ENCODE measurements at regions not wholly inside any gene's neighbourhood (a gene's known extent, or its start where the extent isn't known, plus 50 kb on each side); places are given as distances from the start of the nearest gene placed in this dataset.
A peak's percentile ranks its signal among the peaks of the same experiment; 100 is the strongest.
"Not testable (repeated sequence)": the region's sequence is repeated elsewhere in the genome, so short reads cannot be mapped to it uniquely, and the experiment has no call there.

DNA sequence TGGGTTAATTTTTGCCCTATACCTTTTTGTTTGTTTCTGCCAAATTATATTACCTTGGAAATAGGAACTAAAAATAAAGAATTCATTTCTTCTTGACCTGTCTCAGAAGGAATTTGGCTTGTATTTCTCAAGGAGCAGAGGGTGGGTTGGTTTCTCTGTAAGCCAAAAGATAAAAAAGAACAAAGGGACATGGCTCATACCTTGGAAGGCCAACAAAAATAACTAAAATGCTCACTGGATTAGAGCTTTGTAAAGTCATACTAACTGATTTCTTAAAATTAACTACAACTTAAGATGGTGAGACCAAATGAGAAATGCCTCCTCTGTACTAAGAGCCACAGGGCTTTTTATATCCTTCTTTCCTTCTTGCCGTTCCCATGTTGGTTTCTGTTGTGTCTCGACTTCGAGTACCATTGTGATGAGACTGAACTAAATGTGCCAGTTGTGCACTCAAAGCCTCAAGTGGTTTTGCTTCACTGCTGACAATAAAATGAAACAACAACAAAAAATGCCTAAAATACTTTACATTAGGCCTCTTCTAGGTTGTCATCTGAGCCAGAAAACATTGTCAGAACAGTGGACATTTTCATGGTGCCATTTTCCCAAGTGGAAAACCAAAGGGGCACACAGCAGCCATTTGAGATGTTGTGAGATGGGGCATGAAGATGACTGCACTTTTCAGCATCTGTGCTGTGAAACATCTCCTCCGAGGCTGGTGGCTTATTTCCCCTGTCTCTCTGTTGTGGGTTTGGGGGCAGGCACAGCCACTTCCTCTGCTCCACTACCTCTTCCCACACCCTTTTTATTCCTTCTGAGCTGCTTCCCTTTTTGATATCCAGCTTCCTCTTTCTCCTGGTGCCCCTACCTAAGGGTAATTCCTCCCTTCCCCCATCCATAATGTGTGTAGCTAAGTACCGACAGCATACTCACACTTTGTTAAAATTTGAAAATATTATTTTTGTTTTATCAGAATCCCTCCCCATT, 51.8 kb upstream of the AGR3 start:
- DNase-seq = peak; percentile 94

DNA sequence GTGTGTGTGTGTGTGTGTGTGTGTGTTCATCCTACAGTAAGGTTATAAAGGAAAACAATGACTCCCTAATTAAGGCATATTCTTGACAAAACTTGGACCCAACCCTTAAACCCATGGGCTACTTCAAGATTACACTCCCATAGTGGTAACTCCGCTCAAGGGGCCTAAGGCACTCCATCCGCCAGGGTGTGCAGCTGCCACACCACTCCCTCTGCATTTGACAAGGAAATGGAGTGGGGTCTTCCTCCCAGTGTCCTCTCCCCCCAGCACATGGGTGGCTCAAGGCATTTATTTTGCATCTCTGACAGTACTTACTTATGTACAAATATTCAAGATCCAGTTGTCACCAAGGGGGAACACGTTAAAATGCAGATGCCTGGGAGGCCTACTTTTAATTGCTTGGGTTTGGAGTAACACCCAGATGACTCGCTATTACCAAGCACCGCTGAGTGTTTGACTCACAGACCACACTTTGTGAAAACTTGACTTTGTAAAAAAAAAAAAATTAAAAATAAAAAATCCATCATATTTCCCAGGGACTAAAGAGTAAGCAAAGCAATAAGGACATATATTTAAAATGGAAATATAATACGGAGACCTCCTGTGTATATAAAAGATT, 53.0 kb upstream of the AGR3 start:
- no peak for DNase-seq

DNA sequence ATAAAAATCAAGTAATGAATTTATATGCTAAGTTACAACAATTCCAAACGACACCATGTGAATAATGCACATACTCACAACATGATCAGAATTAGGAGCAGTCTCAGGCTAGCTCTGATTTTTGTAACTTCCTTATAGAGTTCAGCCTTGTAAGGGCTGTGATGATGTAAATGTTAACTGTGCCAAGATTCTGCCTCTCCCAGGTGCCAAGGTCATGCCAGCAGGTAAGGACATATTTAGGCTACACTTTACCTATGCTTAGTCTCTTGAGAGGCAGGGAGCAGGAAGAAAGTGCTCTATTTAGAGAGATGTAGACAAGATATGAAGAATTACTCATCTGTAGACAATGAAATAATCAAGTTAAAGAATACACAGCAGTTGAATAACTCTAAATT, 53.6 kb upstream of the AGR3 start:
- no peak for DNase-seq

DNA sequence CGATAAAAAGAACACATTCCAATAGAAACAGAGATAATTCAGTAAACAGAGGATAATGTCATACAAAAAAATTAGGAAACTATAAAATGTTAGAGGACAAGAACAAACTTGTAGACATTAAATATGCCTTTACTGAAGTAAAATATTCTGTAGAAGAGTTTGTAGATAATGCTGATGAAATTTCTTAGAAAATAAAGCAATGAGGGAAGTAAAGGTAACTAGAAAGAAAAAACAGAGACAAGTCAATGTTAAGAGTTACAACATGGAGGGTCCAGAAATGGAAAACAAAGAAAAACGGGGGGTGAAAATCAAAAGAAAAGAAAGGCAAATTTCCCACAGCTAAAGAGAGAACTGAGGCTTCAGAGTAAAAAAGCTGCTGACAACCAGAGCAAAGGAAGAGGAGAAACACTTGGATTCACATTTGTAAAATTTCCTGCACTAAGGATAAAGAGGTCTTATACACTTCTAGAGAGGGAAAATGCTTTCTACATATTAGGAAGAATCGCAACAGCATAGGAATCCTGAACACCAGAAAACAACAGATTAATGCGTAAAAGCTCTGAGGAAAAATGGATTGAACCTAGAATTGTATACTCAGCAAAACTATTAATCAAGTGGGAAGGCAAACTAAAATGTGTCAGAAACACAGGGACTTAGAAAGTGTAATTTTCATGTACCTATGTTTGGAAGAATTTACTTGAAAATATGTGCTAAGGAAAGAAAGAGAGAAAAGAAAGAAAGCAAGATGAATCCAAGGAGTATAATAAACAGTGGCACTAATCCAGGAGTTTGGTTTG, 55.0 kb upstream of the AGR3 start:
- DNase-seq = no peak

DNA sequence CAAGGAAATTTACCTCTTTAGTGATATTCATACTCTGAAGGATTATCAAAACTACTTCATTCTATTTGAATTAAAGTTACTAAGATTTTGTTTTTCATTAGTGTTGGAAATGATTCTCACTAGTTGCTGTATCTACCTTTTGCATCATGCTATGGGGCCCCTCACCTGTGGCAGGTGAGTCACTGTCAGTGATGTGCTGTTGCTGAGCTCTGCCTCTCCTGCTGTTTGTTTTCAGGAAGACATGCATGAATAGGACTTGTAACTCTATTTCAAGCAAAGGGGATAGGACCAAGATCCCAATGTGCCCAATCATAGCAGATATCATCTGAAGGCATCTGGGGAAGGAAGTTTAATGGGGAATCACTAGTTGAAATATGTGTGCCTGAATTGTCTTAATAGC, 57.4 kb upstream of the AGR3 start:
- DNase-seq = no peak

DNA sequence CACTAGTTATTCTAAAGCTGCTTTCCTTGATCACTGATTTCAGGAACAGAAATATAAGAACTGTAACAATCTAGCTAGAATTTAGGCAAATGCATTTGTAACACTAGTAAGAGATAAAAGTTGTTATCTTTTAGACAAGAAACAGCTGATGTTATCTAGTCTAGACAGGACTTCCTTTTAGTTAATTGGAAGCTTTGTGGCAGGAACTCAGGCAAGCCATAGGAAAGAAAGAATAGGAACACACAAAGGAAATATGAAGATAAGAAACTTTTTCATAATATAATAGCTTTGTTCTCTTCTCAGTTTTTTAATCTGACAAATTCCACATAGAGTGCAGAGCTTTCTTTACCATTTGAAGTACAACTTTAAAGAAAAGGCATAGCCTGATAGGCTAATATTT, 59.0 kb upstream of the AGR3 start:
- no peak for DNase-seq

DNA sequence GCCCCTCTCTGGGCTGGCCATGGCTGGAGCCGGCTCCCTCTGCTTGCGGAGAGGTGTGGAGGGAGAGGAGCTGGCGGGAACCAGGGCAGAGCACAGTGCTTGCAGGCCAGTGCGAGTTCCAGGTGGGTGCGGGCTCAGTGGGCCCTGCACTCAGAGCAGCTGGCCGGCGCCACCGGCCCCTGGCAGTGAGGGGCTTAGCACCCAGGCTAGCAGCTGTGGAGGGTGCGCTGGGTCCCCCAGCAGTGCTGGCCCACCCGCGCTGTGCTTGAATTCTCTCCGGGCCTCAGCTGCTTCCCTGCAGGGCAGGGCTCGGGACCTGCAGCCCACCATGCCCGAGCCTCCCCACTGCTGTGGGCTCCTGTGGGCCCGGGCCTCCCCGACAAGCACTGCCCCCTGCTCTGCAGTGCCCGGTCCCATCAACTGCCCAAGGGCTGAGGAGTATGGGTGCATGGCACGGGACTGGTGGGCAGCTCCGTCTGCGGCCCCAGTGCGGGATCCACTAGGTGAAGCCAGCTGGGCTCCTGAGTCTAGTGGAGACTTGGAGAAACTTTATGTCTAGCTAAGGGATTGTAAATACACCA, 61.2 kb upstream of the AGR3 start:
- DNase-seq = no peak

DNA sequence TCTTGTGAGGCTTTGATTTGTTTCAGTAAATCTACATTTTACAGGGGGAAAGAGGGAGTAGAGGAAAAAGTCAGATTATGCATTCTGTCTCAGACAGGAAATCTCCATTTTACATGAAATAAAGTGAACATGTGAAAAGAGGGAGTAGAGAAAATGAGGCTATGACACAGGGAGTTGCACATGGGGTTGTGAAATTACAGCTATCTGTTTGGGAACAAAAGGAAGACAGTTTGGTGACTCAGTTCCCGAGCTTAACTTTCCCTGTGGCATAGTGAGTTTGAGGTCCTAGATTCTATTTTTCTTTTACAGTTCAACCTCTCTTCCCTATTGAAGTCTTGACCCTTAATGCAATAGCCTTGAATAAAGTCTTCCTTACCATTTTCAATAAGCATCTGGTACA, 63.2 kb upstream of the AGR3 start:
- DNase-seq = no peak

DNA sequence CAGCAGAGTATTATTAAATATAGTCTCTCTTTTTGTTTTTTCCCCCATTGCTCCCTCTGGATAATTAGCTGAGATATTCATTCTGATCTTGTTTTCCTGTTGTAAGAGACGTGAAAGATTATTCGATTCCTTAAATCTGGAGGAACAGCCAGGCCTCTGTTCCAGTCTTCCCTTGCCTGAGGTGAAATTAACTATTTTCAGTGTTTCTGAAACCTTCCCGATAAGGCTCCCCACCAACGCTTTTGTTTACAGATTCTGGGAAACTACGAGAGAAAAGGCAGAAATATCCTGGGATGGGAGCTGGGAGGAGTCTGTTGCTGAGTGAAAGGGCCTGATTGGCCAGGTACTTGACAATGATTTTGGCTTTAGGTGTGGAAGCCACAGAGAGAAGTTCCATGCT, 63.6 kb upstream of the AGR3 start:
- DNase-seq = no peak

DNA sequence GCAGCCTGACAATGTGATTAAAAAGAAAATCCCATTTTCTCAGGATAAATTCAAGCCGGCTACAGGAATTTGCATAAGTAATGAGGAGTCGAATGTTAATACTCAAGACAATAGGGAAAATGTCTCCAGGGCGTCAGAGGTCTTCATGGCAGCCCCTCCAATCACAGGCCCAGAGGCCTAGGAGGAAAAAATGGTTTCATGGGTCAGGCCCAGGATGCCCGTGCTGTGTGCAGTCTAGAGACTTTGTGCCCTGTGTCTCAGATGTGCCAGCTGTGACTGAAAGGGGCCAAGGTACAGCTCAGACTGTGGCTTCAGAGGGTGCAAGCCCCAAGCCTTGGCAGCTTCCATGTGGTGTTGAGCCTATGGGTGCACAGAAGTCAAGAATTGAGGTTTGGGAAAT, 66.3 kb upstream of the AGR3 start:
- not testable (repeated sequence) for DNase-seq

DNA sequence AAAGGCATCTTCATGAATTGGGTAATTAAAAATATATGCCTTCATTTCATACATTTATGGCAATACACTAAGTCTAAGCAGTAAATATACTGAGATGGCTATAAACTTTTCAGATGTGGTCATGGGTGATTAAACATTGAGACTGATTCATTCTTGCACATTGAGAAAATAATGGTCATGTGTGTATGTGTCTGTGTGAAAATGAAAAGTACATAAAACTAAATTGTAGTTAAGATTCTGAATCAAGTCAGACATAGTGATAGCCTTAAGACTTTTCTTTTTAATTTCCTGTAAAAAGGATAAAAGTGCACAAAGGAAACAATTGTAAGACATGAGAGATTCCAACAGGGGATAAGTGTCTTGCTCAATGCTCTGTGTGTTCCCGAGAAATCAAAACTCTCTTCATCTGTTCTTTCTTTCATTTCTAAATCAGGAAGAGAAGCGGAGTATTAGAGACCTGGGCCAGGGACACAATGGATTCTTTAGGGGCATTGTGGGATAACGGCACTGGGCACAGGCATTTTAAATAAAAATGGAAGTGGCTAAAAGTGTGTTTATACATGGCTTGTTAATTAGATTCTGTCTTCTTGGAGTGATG, 69.8 kb upstream of the AGR3 start:
- no peak for DNase-seq

DNA sequence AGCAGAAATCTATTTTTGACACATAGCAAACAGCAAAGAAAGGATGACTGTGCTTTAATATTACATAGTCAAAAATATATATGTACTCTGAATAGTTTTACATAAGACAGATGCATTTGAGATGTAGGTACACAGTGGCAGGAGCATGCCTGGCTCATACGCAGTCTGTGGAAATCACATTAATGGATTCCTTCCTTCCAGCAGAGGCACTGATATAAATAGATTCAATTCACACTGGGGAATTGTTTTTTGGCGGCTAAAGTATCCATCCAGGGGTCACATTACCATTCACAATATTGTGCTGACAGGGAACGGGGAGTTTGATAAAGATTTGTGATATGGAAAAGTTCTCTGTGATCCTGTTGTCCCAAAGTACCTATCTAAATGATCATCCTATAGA, 72.5 kb upstream of the AGR3 start:
- DNase-seq = no peak

DNA sequence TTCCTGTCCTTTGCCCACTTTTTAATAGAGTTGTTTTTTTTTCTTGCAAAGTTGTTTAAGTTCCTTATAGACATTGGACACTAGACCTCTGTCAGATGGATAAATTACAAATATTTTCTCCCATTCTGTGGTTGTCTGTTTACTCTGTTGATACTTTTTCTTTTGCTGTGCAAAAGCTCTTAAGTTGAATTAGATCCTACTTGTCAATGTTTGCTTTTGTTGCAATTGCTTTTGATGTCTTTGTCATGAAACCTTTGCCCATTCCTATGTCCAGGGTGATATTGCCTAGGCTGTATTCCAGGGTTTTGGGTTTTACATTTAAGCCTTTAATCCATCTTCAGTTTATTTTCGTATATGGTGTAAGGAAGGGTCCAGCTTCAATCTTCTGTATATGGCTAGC, 76.9 kb upstream of the AGR3 start:
- DNase-seq = no peak

DNA sequence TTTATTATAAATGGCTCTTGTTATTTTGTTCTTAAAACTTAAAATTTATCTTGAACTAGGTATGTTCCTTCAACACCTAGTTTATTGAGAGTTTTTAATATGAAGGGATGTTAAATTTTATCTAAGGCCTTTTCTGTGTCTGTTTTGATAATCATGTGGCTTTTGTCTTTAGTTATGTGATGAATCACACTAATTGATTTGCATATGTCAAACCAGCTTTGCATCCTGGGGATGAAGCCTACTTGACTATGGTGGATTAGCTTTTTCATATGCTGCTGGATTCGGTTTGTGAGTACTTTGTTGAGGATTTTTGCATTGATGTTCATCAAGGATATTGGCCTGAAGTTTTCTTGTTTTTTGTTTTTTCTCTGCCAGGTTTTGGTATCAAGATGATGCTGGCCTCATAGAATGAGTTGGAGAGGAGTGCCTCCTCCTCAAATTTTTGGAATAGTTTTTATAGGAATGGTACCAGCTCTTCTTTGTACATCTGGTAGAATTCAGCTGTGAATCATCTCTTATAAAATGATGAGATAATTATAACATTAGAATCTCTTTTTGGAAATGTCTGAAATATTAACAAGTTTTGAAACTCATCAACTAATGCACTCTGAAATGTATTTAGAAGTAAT, 78.7 kb upstream of the AGR3 start:
- no peak for DNase-seq

DNA sequence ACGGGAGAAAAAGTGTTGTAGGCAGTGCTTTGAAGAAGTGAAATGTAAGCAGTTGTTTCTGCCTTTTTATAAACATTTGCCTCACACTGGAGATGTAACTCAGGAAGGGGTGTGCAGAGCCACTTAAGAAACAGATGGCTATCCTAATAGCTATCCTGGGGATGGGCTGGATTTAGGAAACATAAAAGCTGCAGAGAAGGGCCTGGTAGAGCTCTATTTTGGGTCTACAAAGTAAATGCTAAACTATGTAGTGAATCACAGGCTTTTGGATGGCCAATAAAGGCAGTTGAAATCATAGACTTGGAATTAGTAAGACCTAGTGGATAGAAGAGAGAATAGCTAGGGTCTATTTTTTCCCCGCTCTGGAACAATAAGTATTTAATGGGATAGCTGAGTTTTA, 79.9 kb upstream of the AGR3 start:
- no peak for DNase-seq

DNA sequence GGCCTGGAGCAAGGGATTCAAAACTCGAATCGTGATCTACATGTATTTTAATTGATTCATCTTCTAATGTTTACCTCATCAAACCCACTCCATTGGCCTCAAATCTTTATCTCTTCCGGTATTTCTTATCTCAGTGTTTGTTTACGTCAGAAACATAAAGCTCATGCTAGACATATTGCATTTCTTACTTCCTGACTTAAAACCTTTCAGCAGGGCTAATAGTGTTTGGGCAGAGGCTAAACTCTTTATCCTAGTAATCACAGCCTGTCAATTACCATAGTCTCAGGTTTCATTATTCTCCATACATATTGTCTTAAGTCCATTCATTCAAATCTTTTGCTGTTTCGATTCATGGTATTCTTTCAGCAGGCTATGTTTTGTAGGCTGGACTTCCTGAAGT, 81.3 kb upstream of the AGR3 start:
- DNase-seq = no peak

DNA sequence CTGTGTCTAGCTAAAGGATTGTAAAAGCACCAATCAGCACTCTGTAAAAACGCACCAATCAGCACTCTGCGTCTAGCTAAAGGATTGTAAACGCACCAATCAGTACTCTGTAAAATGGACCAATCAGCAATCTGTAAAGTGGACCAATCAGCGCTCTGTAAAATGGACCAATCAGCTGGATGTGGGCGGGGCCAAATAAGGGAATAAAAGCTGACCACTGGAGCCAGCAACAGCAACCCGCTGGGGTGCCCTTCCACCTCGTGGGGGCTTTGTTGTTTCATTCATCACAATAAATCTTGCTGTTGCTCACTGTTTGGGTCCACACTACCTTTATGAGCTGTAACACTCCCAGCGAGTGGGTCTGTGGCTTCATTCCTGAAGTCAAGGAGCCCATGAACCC, 83.9 kb upstream of the AGR3 start:
- DNase-seq = not testable (repeated sequence)

DNA sequence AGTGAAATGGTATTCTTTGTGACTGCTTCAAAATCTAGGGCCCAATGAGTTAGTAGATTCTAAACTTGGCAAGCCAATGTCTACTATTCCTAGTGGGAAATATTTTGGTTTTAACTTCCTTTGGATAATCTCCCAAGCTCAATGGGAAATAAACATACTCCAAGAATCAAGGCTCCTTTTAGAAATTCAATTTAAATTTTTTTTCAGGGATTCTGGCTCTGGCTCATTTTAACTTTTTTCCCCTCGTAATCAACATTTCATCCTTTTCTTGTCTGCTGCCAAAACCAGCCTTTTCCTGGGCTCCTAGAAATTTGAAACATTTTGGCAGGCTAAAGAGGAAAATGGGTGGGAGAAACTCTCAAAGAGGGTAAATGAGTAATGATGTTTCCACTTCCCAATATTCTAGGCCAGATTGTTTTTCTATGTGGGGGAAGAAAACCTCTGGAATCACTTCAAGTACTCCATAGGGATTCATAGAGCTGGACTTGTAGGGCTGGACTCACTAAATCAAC, 85.6 kb upstream of the AGR3 start:
- DNase-seq = no peak

DNA sequence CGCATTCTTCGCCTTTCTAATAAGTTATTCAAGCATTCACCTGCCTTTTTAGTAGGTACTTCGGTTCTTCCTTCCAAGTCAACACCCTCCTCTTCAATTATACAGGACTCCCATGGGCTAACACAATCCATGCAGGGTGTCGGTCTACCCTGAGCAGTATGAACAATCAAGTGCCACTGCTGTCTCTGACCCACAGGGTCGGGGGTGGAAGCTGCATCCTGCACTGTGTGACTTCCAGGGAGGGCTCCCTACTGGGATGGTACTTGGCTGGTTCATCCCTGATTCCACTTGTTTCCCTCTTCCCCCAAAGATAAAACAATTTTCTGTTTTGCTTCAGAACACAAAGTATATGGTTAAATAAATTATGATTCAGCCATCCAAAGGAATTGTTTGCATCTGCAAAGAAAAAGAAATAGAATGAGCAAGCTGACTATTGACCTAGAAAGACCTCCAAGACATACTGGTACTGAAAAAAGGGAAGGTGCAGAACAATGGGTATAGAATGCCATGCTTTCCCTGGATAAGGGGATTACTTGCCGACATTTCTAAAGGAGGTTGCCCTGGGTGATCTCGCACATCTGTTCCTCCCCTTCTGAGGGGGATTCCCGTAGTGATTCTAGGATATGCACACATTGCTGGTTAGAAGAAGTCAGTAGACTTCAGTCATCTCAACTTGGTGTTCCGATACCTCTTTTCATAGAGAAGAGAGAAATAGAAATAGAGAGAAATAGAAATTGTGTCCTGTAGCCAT, 89.1 kb upstream of the AGR3 start:
- DNase-seq = no peak

DNA sequence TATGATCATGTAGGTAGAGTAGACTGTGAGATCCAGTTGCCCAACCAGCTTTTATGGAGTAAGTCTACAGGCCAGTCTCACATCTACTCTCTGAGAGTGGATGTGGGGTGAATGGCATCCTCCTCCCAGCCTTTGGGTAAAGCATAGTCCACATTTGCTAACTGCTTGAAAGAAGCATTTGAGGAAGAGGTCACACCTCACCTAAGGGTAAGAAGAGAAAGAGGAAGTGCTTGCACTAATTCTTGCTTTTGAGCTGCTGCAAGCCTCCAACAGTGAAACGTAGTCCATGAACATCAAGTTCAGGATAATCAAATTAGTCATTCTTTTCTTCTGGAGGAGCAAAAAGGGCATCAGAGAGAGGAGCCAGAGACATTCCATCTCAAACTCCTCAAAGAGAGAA, 93.9 kb upstream of the AGR3 start:
- peak; percentile 54 for DNase-seq
